DND-41 (cell line): ENCODE measurements at regions not wholly inside any gene's neighbourhood (a gene's known extent, or its start where the extent isn't known, plus 50 kb on each side); places are given as distances from the start of the nearest gene placed in this dataset.
"Not testable (repeated sequence)": the region's sequence is repeated elsewhere in the genome, so short reads cannot be mapped to it uniquely, and the experiment has no call there.

Experiments used
- CTCF ChIP-seq: IDR thresholded peaks from 2 replicates; pipeline ENCODE4 v1.5.1; 2012; ENCODE audit warnings: borderline replicate concordance, low read length, moderate library complexity, mild to moderate bottlenecking; ENCODE audit not compliant: poor library complexity, severe bottlenecking; ENCODE audit errors: extremely low read depth
- EZH2 ChIP-seq: IDR thresholded peaks from 3 replicates; pipeline ENCODE4 v1.6.1; 2012; ENCODE audit warnings: borderline replicate concordance, low read depth, mild to moderate bottlenecking, moderate library complexity, low read length, inconsistent platforms; ENCODE audit not compliant: severe bottlenecking

DNA sequence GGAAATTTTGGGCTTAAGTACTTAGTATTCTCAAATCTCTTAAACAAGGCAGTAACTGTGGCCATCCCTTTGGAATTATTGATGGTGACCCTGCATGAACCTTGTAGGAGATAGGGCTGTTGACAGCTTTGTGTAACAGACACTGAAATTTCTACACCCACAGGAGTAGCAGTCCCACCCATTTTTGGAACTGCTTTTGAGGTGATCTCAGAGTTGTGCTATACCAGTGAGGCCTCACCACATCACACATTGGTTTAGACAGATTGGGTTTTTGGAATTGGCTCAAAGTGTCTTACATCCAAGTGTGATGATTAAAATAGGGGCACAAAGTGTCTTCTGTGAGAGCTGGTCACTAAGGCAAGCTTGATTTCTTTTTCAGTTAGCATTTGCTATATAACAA, 105.6 kb upstream of the CRYM start:
- TF ChIP-seq CTCF, EZH2: not testable (repeated sequence)
